ENCODE measurements at regions not wholly inside any gene's neighbourhood (a gene's known extent, or its start where the extent isn't known, plus 50 kb on each side); places are given as distances from the start of the nearest gene placed in this dataset.

DNA sequence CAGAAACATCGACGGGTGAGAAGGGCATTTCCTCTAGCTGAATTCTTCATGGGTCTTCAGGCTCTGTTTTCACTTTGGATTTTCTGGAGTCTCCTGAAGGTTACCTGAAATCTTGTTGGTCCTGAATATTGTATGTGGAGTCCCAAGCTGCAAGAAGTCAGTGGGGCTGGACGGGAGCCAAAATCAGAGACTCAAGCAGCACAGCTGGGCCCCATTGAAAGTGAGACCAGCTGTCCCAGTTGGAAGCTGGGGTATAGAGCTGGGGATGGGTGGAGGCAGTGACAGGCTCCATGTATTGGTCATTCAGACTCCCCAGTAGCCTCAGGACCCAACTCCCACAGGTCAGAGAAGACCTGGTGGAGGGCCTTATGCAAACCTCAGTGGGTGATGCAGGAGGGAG is 111.3 kb upstream of the MLN start:
- TF ChIP-seq, protein P1, sequence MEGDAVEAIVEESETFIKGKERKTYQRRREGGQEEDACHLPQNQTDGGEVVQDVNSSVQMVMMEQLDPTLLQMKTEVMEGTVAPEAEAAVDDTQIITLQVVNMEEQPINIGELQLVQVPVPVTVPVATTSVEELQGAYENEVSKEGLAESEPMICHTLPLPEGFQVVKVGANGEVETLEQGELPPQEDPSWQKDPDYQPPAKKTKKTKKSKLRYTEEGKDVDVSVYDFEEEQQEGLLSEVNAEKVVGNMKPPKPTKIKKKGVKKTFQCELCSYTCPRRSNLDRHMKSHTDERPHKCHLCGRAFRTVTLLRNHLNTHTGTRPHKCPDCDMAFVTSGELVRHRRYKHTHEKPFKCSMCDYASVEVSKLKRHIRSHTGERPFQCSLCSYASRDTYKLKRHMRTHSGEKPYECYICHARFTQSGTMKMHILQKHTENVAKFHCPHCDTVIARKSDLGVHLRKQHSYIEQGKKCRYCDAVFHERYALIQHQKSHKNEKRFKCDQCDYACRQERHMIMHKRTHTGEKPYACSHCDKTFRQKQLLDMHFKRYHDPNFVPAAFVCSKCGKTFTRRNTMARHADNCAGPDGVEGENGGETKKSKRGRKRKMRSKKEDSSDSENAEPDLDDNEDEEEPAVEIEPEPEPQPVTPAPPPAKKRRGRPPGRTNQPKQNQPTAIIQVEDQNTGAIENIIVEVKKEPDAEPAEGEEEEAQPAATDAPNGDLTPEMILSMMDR (IDR thresholded peaks at IDR 0.05) = no peak
- TF ChIP-seq POLR2A (IDR thresholded peaks at IDR 0.05) = no peak
